Sigmoid colon (tissue), 4 donors: ENCODE measurements at regions not wholly inside any gene's neighbourhood (a gene's known extent, or its start where the extent isn't known, plus 50 kb on each side); places are given as distances from the start of the nearest gene placed in this dataset.

Source experiments
- CTCF ChIP-seq, 4 experiments: fragments of 450-650 bp in 3 of 4; fragments of 200-600 bp in 1 of 4; IDR thresholded peaks; one replicate each; pipeline ENCODE4 v1.5.1; 2016 to 2019; ENCODE audit warnings: antibody characterized with exemption in 4 of 4, mild to moderate bottlenecking in 3 of 4, moderate library complexity in 2 of 4
- POLR2AphosphoS5 ChIP-seq, 4 donors: sonication (generic); formaldehyde crosslinking; IDR thresholded peaks; one replicate each; pipeline ENCODE4 v1.6.1; 2017; ENCODE audit warnings: antibody characterized with exemption in 4 of 4

GRCh38 chr12:58069268-58069963, 128.0 kb downstream of the ATP23 start:
- TF ChIP-seq POLR2AphosphoS5 (IDR thresholded peaks at IDR 0.05) (no peak), CTCF (IDR thresholded peaks at IDR 0.05) (no peak)
